WERI-Rb-1 (cell line): ENCODE measurements at regions not wholly inside any gene's neighbourhood (a gene's known extent, or its start where the extent isn't known, plus 50 kb on each side); places are given as distances from the start of the nearest gene placed in this dataset.
A peak's percentile ranks its signal among the peaks of the same experiment; 100 is the strongest.

ENCODE experiments used
- DNase-seq: peaks from one replicate; pipeline ENCODE4 v3.0.0-alpha.2; 2020
- H3K27ac ChIP-seq: fragments of 250-450 bp; sonication (Bioruptor Pico); 2 replicates; pipeline ENCODE4 v1.5.1; 2020; ENCODE audit warnings: mild to moderate bottlenecking, moderate library complexity
- H3K27me3 ChIP-seq: fragments of 250-450 bp; sonication (Bioruptor Pico); 2 replicates; pipeline ENCODE4 v1.5.1; 2021; ENCODE audit warnings: mild to moderate bottlenecking, low read depth, moderate library complexity; ENCODE audit not compliant: insufficient read depth, severe bottlenecking
- H3K36me3 ChIP-seq: fragments of 250-450 bp; sonication (Bioruptor Pico); 2 replicates; pipeline ENCODE4 v1.5.1; 2020; ENCODE audit warnings: mild to moderate bottlenecking, moderate library complexity
- H3K4me3 ChIP-seq: 2 replicates; pipeline ENCODE4 v1.5.1; 2011; ENCODE audit warnings: low read depth, mild to moderate bottlenecking, control low read depth, low read length
- H3K9me3 ChIP-seq: fragments of 250-450 bp; sonication (Bioruptor Pico); 2 replicates; pipeline ENCODE4 v1.5.1; 2021; ENCODE audit warnings: mild to moderate bottlenecking, moderate library complexity; ENCODE audit not compliant: severe bottlenecking
- CTCF ChIP-seq: IDR thresholded peaks from 2 replicates; pipeline ENCODE4 v1.5.1; 2011; ENCODE audit warnings: low read depth, mild to moderate bottlenecking, control low read depth, inconsistent platforms, low read length

GRCh38 chr4:100739426-100739825 is 221.6 kb upstream of the EMCN start:
- Histone ChIP-seq H3K36me3 (no peaks in the 10 kb centered on the region), H3K27me3 (no peaks in the 10 kb centered on the region), H3K27ac (no peak overlapping the region), H3K4me3 (no peak overlapping the region), H3K9me3 (no peaks in the 10 kb centered on the region)
- DNase-seq = no peak
- TF ChIP-seq CTCF = no peak

GRCh38 chr4:100738196-100739165 is 220.7 kb upstream of the EMCN start:
- H3K4me3 ChIP-seq = no peak overlapping the region
- no peaks in the 10 kb centered on the region for H3K27me3 ChIP-seq
- 0 out of 2 replicates have a peak, but pooled peaks have one; percentile 5 for TF ChIP-seq CTCF
- H3K27ac ChIP-seq = no peak overlapping the region
- no peaks in the 10 kb centered on the region for H3K36me3 ChIP-seq
- no peak for DNase-seq
- no peaks in the 10 kb centered on the region for H3K9me3 ChIP-seq

- no peak overlapping the region for H3K27ac ChIP-seq
- no peak for DNase-seq
These were observed 219.0 kb upstream of the EMCN start for GRCh38 chr4:100736641-100737451.

GRCh38 chr4:100728861-100729260 is 211.0 kb upstream of the EMCN start:
- no peak for TF ChIP-seq CTCF
- peak; percentile 33 for DNase-seq
- H3K4me3 ChIP-seq = no peak overlapping the region

More at GRCh38 chr4:100736641-100737451, 219.0 kb upstream of the EMCN start:
- H3K36me3 ChIP-seq = no peaks in the 10 kb centered on the region
- TF ChIP-seq CTCF = no peak
- no peaks in the 10 kb centered on the region for H3K27me3 ChIP-seq
- no peak overlapping the region for H3K4me3 ChIP-seq
- no peaks in the 10 kb centered on the region for H3K9me3 ChIP-seq

GRCh38 chr4:100722866-100723459 is 205.1 kb upstream of the EMCN start:
- no peak overlapping the region for H3K4me3 ChIP-seq
- H3K9me3 ChIP-seq = no peaks in the 10 kb centered on the region
- TF ChIP-seq CTCF = no peak
- no peak overlapping the region for H3K27ac ChIP-seq
- no peaks in the 10 kb centered on the region for H3K36me3 ChIP-seq
- DNase-seq = no peak
- no peaks in the 10 kb centered on the region for H3K27me3 ChIP-seq

More at GRCh38 chr4:100728861-100729260, 211.0 kb upstream of the EMCN start:
- no peaks in the 10 kb centered on the region for H3K9me3 ChIP-seq
- no peak overlapping the region for H3K27ac ChIP-seq
- no peaks in the 10 kb centered on the region for H3K36me3 ChIP-seq
- no peaks in the 10 kb centered on the region for H3K27me3 ChIP-seq
